T-helper 2 cell treated with Interferon-gamma antibody and Interleukin-4, amounts not matched to agents 100 ng/mL and 5 ng/mL, for 36 hours (primary cell): ENCODE measurements at regions not wholly inside any gene's neighbourhood (a gene's known extent, or its start where the extent isn't known, plus 50 kb on each side); places are given as distances from the start of the nearest gene placed in this dataset.

Source experiments
- intact Hi-C: fragments of 100-400 bp; cut with micrococcal nuclease; formaldehyde crosslinking; loops from one replicate; pipeline ENCODE4 v1.15.1; 2023

DNA sequence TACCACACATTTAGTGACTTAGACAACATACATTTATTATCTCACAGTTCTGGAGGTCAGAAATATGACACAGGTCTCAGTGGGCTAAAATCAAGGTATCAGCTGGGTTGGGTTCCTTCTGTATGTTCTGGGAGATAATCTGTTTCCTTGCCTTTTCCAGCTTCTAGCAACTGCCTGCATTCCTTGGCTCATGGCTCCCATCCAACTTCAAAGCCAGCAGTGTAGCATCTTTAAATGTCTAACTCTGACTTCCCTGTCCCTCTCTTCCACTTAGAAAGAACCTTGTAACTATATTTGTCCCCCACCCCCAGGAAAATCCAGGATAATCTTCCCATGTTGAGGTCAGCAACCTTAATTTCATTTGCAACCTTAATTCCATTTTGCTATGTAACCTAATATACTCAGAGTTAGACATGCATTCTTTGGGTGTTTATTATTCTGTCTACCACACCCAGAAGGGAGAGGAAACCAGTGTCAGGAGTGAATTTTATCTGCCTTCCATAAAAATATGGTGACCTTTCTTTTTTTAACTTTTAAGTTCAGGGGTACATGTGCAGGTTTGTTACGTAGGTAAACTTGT is 57.3 kb upstream of the SMIM30 start:
- intact Hi-C loops, result no loop called here

DNA sequence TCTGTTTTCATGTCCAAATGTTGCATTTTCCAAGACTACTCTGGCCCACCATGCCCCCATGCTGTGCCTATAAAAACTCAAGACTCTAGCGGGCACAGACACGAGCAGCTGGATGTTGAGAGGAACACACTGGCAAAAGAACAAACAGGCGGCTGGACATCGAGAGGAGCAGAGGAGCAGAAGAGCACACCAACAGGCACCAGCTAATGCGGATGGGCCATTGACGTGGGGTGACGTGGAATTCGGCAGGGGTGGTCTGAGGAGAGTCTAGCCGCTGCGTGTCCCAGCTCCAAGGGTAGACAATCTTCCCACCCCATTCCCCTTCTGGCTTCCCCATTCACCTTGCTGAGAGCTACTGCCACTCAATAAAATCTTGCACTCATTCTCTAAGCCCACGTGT is 54.4 kb upstream of the SMIM30 start:
- intact Hi-C loops, result no loop called here

DNA sequence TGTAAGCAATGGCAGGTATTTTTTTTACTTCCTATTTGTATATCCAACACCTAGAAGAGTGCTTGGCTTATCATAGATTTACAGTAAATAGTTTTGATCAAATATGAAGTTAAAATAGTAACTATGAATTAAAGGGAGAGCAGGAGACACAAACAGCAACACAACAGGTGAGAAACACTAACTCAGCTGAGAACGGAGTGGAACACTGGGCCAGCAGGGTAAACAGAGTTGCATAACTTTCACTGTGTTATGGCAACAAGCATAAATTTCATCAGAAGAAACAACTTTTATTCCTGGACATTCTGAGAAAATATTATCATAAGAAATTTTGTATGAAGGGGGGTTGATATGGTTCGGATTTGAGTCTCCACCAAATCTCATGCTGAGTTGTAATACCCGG is 52.2 kb upstream of the SMIM30 start:
- intact Hi-C loops, result no loop called here
